Karpas-422 (cell line): ENCODE measurements at regions not wholly inside any gene's neighbourhood (a gene's known extent, or its start where the extent isn't known, plus 50 kb on each side); places are given as distances from the start of the nearest gene placed in this dataset.
A peak's percentile ranks its signal among the peaks of the same experiment; 100 is the strongest.

Experiments used
- DNase-seq: peaks from one replicate; pipeline ENCODE4 v3.0.0-alpha.2; 2015
- H2AFZ ChIP-seq: fragments of 200-600 bp; sonication (generic); 2 replicates; pipeline ENCODE4 v1.6.1; 2014; ENCODE audit warnings: antibody characterized with exemption, low read length, mixed read lengths
- H3K27ac ChIP-seq: fragments of 200-600 bp; sonication (generic); 2 replicates; pipeline ENCODE4 v1.5.1; 2014; ENCODE audit warnings: mild to moderate bottlenecking, low read length, moderate library complexity
- H3K27me3 ChIP-seq: fragments of 200-600 bp; sonication (generic); 2 replicates; pipeline ENCODE4 v1.6.1; 2014; ENCODE audit warnings: low read length, mixed read lengths
- H3K36me3 ChIP-seq: fragments of 200-600 bp; sonication (generic); 2 replicates; pipeline ENCODE4 v1.6.1; 2014; ENCODE audit warnings: low read length, mixed read lengths; ENCODE audit not compliant: insufficient read depth
- H3K4me1 ChIP-seq: fragments of 200-600 bp; sonication (generic); 2 replicates; pipeline ENCODE4 v1.6.1; 2014; ENCODE audit warnings: mild to moderate bottlenecking, low read length, mixed read lengths
- H3K4me2 ChIP-seq: fragments of 200-600 bp; sonication (generic); 2 replicates; pipeline ENCODE4 v1.6.1; 2014; ENCODE audit warnings: low read length, low read depth, mild to moderate bottlenecking; ENCODE audit not compliant: poor library complexity, severe bottlenecking
- H3K4me3 ChIP-seq: fragments of 200-600 bp; sonication (generic); 2 replicates; pipeline ENCODE4 v1.5.1; 2014; ENCODE audit warnings: mild to moderate bottlenecking, antibody characterized with exemption, low read length, mixed read lengths
- H3K79me2 ChIP-seq: fragments of 200-600 bp; sonication (generic); 2 replicates; pipeline ENCODE4 v1.6.1; 2014; ENCODE audit warnings: mild to moderate bottlenecking, low read length, mixed read lengths
- H3K9ac ChIP-seq: fragments of 200-600 bp; sonication (generic); 2 replicates; pipeline ENCODE4 v1.6.0; 2014; ENCODE audit warnings: low read length
- H3K9me2 ChIP-seq: fragments of 200-600 bp; sonication (generic), shearing (Covaris generic); replicated peaks from 2 replicates; pipeline ENCODE4 v1.6.0; 2014; ENCODE audit warnings: mild to moderate bottlenecking, low read length, moderate library complexity; ENCODE audit not compliant: insufficient read depth
- H3K9me3 ChIP-seq: fragments of 300-700, 200-600 bp; sonication (generic); 2 replicates; pipeline ENCODE4 v1.6.1; 2014; ENCODE audit warnings: low read length, mixed read lengths
- H4K20me1 ChIP-seq: fragments of 200-600 bp; sonication (generic); 2 replicates; pipeline ENCODE4 v1.6.1; 2014; ENCODE audit warnings: mild to moderate bottlenecking, antibody characterized with exemption, low read length, low read depth; ENCODE audit not compliant: insufficient read depth

DNA sequence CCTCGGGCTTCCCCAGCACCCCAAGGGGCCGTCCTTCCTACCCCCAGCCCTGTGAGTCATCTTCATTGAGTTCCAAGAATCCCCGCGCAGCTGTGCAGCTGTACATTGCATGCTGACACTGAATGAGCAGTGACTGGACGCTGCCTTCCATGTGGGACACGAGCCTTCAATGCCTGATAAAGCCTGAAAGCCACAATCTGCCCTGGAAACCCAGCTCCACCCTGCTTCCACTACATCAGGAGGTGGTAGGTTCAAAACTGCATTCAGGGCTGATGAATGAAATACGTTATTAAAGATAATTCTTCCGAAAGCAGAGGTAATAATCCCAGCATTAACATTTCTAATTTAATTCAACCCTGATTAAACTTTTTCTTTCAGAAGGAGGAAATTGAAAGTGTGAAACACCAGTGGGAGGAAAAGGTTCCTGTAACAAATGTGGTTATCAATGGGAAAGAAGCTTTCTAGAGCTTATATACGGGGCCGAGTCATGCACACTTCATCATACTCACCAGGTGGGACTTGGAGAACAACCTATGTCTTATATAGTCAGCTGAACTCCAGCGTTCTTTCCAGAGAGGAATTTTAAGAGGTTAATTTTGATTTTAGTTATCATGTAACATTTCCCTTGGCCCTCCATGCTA, 360.1 kb downstream of the LPIN1 start:
- H3K9me3 ChIP-seq, result no peaks in the 10 kb centered on the region
- no peaks in the 10 kb centered on the region for H4K20me1 ChIP-seq
- no peaks in the 10 kb centered on the region for H3K36me3 ChIP-seq
- no peak overlapping the region for H3K9ac ChIP-seq
- H3K4me2 ChIP-seq, result no peak overlapping the region
- H3K4me1 ChIP-seq, result peaks cover 46% of the 10 kb centered on the region
- no peak for DNase-seq
- H3K27ac ChIP-seq, result no peak overlapping the region
- H3K79me2 ChIP-seq, result no peaks in the 10 kb centered on the region
- H3K27me3 ChIP-seq, result no peaks in the 10 kb centered on the region
- H3K4me3 ChIP-seq, result no peak overlapping the region
- H2AFZ ChIP-seq, result no peak overlapping the region
- H3K9me2 ChIP-seq, result no peaks in the 10 kb centered on the region

DNA sequence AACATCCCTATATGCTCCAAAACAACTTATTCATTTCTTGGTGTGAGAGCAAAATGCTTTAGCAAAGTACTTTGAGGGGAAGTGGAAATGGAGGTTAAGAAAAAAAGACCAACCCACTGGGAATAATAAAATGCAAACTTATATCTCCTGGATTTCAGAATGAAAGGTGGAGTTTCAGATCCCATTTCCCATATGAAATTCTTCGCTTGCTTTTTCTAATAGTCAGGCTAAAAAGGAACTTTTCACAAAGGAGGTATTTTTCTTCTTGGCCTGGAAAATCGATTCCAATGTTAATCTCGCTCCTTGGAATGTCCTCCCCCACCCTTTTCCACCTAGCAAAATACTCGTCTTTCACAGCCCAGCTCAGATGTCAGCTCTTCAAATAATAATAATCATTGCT, 360.9 kb downstream of the LPIN1 start:
- no peak overlapping the region for H3K4me3 ChIP-seq
- no peak overlapping the region for H3K4me2 ChIP-seq
- H3K9ac ChIP-seq, result no peak overlapping the region
- no peaks in the 10 kb centered on the region for H3K27me3 ChIP-seq
- H3K79me2 ChIP-seq, result no peaks in the 10 kb centered on the region
- H2AFZ ChIP-seq, result no peak overlapping the region
- H3K27ac ChIP-seq, result no peak overlapping the region
- no peaks in the 10 kb centered on the region for H4K20me1 ChIP-seq
- no peak for DNase-seq
- no peaks in the 10 kb centered on the region for H3K36me3 ChIP-seq
- H3K9me2 ChIP-seq, result no peaks in the 10 kb centered on the region
- H3K9me3 ChIP-seq, result no peaks in the 10 kb centered on the region
- H3K4me1 ChIP-seq, result peaks cover 53% of the 10 kb centered on the region

GRCh38 chr2:12107939-12108338, 361.5 kb downstream of the LPIN1 start:
- no peak for DNase-seq
- Histone ChIP-seq H3K27ac (peak overlapping the region; percentile 32; the same call in 1 of the 2 replicates), H2AFZ (peak overlapping the region; percentile 33; the same call in 1 of the 2 replicates), H3K27me3 (no peaks in the 10 kb centered on the region), H3K4me1 (peaks cover 59% of the 10 kb centered on the region), H3K4me2 (no peak overlapping the region), H4K20me1 (no peaks in the 10 kb centered on the region), H3K4me3 (no peak overlapping the region), H3K79me2 (no peaks in the 10 kb centered on the region), H3K36me3 (no peaks in the 10 kb centered on the region), H3K9ac (no peak overlapping the region), H3K9me3 (no peaks in the 10 kb centered on the region), H3K9me2 (no peaks in the 10 kb centered on the region)

GRCh38 chr2:12109363-12110017, 363.1 kb downstream of the LPIN1 start:
- H3K36me3 ChIP-seq, result no peaks in the 10 kb centered on the region
- H3K4me3 ChIP-seq, result no peak overlapping the region
- no peaks in the 10 kb centered on the region for H3K9me3 ChIP-seq
- no peaks in the 10 kb centered on the region for H4K20me1 ChIP-seq
- DNase-seq, result no peak
- peaks cover 75% of the 10 kb centered on the region for H3K4me1 ChIP-seq
- H3K79me2 ChIP-seq, result no peaks in the 10 kb centered on the region
- H3K9ac ChIP-seq, result no peak overlapping the region
- no peaks in the 10 kb centered on the region for H3K9me2 ChIP-seq
- H3K4me2 ChIP-seq, result no peak overlapping the region
- no peak overlapping the region; the same call in 1 of the 2 replicates for H3K27ac ChIP-seq
- H2AFZ ChIP-seq, result no peak overlapping the region
- H3K27me3 ChIP-seq, result no peaks in the 10 kb centered on the region

- Histone ChIP-seq H3K4me1 (peaks cover 81% of the 10 kb centered on the region), H4K20me1 (no peaks in the 10 kb centered on the region), H3K9ac (peak overlapping the region; percentile 5), H3K9me3 (no peaks in the 10 kb centered on the region), H3K4me3 (no peak overlapping the region), H3K79me2 (no peaks in the 10 kb centered on the region), H3K4me2 (peak overlapping the region; percentile 8), H3K36me3 (no peaks in the 10 kb centered on the region), H3K27ac (peak overlapping the region; percentile 50), H3K27me3 (no peaks in the 10 kb centered on the region), H2AFZ (peak overlapping the region; percentile 62; the same call in 1 of the 2 replicates), H3K9me2 (no peaks in the 10 kb centered on the region)
- DNase-seq, result no peak
Observed at GRCh38 chr2:12110074-12110473, 363.6 kb downstream of the LPIN1 start.

- no peak overlapping the region for H3K4me3 ChIP-seq
- H2AFZ ChIP-seq, result peak overlapping the region; percentile 62; the same call in 1 of the 2 replicates
- peaks cover 85% of the 10 kb centered on the region for H3K4me1 ChIP-seq
- peak overlapping the region; percentile 50 for H3K27ac ChIP-seq
- DNase-seq, result no peak
- peak overlapping the region; percentile 5; the same call in 1 of the 2 replicates for H3K9ac ChIP-seq
- H3K4me2 ChIP-seq, result peak overlapping the region; percentile 8
- no peaks in the 10 kb centered on the region for H3K27me3 ChIP-seq
- no peaks in the 10 kb centered on the region for H4K20me1 ChIP-seq
- no peaks in the 10 kb centered on the region for H3K79me2 ChIP-seq
- no peaks in the 10 kb centered on the region for H3K9me2 ChIP-seq
- H3K9me3 ChIP-seq, result no peaks in the 10 kb centered on the region
- no peaks in the 10 kb centered on the region for H3K36me3 ChIP-seq
Observed at GRCh38 chr2:12110481-12110880, 364.0 kb downstream of the LPIN1 start.

DNA sequence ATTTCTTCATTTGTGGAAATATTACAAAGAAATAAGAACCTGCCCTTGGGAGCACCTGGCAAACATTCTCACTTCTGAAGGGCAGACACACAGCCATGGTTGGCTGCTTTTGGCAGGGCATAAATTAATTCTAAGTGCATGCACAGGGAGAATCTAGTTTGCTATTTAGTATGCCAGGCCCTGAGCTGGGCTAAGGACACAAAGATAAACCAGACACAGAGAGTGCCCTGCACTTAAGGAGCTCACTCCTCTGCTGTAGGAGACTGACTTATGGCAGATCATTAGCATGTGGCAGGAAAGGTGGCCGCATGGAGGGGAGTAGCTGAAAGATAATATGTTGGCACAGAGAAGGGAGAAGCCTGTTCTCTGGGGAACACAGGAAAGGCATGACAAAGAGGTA, 367.0 kb downstream of the LPIN1 start:
- Histone ChIP-seq H3K27me3 (no peaks in the 10 kb centered on the region), H3K9me3 (no peaks in the 10 kb centered on the region), H3K27ac (peak overlapping the region; percentile 84), H3K79me2 (no peaks in the 10 kb centered on the region), H2AFZ (0 out of 2 replicates have a peak overlapping the region, but pooled peaks have one; percentile 17), H3K4me2 (peak overlapping the region; percentile 38), H3K9ac (peak overlapping the region; percentile 25), H3K4me1 (peaks cover 86% of the 10 kb centered on the region), H4K20me1 (no peaks in the 10 kb centered on the region), H3K36me3 (no peaks in the 10 kb centered on the region), H3K4me3 (no peak overlapping the region), H3K9me2 (no peaks in the 10 kb centered on the region)
- DNase-seq, result peak; percentile 57

DNA sequence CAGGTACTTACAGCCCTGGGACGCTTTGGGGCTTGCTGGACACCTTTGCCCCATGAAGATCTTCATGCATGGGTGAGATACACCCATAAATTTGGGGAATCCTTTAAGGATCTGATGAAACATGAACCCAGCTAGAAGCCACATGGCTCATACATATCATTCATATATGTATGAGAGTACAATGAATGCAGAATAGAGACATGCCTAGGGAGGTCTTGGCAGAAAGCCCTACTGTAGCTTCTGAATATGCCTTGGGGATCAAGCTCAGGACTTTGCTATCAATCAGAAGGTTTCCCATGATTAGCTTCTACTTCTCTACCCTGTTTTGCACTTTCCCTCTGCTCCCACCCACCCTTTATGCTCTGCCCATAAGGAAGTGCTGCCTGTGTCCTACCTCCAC, 368.4 kb downstream of the LPIN1 start:
- no peak overlapping the region for H3K4me2 ChIP-seq
- peak overlapping the region; percentile 30; the same call in 1 of the 2 replicates for H3K9ac ChIP-seq
- H3K36me3 ChIP-seq, result no peaks in the 10 kb centered on the region
- no peak overlapping the region for H3K4me3 ChIP-seq
- no peaks in the 10 kb centered on the region for H3K79me2 ChIP-seq
- H3K9me3 ChIP-seq, result no peaks in the 10 kb centered on the region
- no peaks in the 10 kb centered on the region for H3K27me3 ChIP-seq
- DNase-seq, result no peak
- peaks cover 78% of the 10 kb centered on the region for H3K4me1 ChIP-seq
- no peaks in the 10 kb centered on the region for H3K9me2 ChIP-seq
- no peaks in the 10 kb centered on the region for H4K20me1 ChIP-seq
- H3K27ac ChIP-seq, result peak overlapping the region; percentile 84
- H2AFZ ChIP-seq, result peak overlapping the region; percentile 18; the same call in 1 of the 2 replicates
